AG09319 (cell line): ENCODE measurements at regions not wholly inside any gene's neighbourhood (a gene's known extent, or its start where the extent isn't known, plus 50 kb on each side); places are given as distances from the start of the nearest gene placed in this dataset.
"Not testable (repeated sequence)": the region's sequence is repeated elsewhere in the genome, so short reads cannot be mapped to it uniquely, and the experiment has no call there.

Source experiments
- DNase-seq: peaks from one replicate; pipeline ENCODE4 v3.0.0-alpha.2; 2010; ENCODE audit warnings: low read depth; ENCODE audit errors: extremely low read depth
- TF ChIP-seq, protein P1 (sequence below): IDR thresholded peaks from 2 replicates; pipeline ENCODE4 v1.5.1; 2011; ENCODE audit warnings: low read depth, mild to moderate bottlenecking, inconsistent platforms, low read length, moderate library complexity

DNA sequence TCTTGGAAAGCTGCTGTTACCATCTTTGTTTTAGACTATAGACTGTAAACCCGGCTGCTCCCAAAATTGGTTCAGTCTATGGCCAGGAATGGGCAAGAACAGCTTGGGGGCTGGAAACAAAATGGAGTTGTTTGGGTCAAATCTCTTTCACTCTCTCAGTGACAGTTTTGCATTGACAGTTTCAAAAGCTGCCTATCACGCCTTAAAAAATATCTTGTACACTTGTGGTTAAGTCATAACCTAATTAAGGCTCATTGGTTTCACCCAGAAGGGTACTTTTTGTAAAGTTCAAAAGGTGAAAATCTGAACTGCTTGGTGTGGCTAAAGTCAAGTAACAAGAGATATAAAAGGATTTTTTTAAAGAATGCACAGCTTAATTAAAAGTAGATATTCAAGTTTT, 76.1 kb upstream of the PRL start:
- DNase-seq = no peak
- TF ChIP-seq, protein P1, sequence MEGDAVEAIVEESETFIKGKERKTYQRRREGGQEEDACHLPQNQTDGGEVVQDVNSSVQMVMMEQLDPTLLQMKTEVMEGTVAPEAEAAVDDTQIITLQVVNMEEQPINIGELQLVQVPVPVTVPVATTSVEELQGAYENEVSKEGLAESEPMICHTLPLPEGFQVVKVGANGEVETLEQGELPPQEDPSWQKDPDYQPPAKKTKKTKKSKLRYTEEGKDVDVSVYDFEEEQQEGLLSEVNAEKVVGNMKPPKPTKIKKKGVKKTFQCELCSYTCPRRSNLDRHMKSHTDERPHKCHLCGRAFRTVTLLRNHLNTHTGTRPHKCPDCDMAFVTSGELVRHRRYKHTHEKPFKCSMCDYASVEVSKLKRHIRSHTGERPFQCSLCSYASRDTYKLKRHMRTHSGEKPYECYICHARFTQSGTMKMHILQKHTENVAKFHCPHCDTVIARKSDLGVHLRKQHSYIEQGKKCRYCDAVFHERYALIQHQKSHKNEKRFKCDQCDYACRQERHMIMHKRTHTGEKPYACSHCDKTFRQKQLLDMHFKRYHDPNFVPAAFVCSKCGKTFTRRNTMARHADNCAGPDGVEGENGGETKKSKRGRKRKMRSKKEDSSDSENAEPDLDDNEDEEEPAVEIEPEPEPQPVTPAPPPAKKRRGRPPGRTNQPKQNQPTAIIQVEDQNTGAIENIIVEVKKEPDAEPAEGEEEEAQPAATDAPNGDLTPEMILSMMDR = no peak

DNA sequence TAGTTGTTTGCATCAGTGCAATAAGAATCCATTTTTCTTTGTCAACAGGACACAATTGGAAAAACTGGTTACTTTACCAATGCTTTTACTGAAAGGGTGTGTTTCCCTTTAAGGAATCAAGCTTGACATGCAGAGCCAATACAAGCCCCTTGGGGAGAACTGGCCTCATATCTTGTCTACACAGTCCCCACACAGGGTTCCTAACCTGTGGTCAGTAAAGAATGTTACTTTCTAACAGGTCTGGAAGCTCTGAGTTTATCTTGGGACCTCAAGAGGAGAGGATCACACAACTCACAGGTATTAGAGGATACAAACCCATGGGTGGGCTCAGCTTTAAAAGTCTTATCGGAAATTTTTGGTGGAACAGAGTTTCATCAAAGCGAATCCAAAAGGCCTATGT, 78.1 kb upstream of the PRL start:
- not testable (repeated sequence) for DNase-seq

GRCh38 chr6:22376293-22376692, 79.5 kb upstream of the PRL start:
- DNase-seq = not testable (repeated sequence)

DNA sequence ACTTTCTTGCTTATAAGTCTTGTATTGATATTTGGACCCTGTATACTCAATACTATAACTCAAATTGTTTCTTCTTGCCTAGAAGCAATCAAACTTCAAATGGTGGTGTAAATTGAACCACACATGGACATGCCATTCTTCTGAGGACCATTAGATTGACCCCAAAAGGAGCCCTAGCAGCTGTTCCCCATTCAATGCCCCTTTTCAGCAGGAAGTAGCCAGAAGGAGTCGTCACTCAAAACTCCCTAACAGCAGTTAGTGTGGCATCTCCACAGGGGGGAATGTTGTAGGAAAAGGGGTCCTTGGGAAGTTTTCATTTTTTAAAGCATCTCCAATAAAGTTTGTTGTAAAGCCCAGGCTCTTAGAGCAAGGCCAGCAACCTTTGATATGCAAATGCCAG, 81.7 kb upstream of the PRL start:
- DNase-seq = not testable (repeated sequence)

- no peak for DNase-seq
- TF ChIP-seq, protein P1 = no peak
These were observed 83.4 kb upstream of the PRL start for GRCh38 chr6:22380236-22380635.

DNA sequence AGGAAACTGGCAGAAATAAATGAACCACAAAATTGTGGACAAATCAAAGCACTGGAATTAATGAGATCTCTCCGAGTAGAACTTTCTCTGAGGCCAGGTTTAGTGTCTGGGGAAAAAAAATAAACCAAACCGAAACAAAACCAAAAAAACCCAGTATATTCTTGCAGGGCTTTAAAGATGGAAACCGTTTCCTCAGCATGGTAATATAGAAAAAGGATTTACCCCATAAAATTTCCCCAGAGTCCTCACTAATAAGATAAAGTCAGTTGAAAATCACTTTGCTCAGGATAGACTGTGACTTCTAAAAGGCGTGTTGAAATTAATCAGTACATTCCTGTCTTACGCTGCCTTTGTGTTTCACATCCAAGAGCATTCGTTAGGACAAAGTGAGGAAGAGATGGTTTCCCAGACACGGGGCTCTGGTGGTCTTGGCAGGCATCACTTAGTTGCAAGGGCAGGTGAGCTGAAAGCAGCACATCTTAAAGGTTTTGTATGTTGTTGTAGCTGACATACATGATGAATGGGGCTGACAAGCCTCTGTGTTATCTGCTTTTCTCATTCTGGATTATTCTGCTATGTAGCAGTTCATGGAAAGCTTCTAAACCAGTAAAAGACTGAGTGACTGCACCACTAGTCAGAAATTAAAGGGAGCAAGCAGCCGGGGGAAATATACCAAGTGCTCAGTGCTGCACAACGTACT, 85.2 kb upstream of the PRL start:
- TF ChIP-seq, protein P1 = no peak
- no peak for DNase-seq

DNA sequence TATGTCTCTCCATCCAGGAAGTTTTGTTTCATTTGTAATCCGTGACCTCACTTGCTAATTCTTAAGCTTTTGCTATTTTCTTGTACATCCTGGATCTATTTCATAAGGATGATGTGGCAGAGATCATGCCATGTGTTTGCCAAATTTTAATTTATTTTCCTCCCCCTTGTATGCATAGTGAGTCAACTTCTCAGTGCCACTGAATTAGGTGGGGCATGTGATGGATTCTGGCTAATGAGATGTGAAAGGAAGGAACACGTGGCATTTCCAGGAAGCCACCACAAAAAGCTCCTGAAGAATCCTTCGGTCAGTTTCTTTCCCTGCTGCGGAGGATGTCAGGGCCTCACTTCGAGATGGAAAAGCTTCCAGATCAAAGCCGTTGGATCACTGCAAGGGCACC, 86.2 kb upstream of the PRL start:
- TF ChIP-seq, protein P1 = no peak
- no peak for DNase-seq

- no peak for DNase-seq
- TF ChIP-seq, protein P1 = no peak
These were observed 95.9 kb upstream of the PRL start for GRCh38 chr6:22392711-22393110.

GRCh38 chr6:22394691-22395090, 97.9 kb upstream of the PRL start:
- TF ChIP-seq, protein P1 = no peak
- DNase-seq = no peak
